Body of pancreas (tissue), 4 donors: ENCODE measurements at regions not wholly inside any gene's neighbourhood (a gene's known extent, or its start where the extent isn't known, plus 50 kb on each side); places are given as distances from the start of the nearest gene placed in this dataset.

Experiments
- ATAC-seq: fragments of 150-250 bp; one replicate; pipeline ENCODE4 v1.9.1; 2016
- DNase-seq, 4 donors: peaks; one replicate each; pipeline ENCODE4 v3.0.0-alpha.2; 2019
- H3K27ac ChIP-seq, 4 donors: fragments of 200-600 bp; sonication (generic); 1 replicate in 3 of 4; 2 replicates in 1 of 4; pipeline versions ENCODE4 v1.5.1 to v1.6.1; 2016 to 2019; ENCODE audit warnings: mild to moderate bottlenecking in 1 of 4, mixed read lengths in 1 of 4, moderate library complexity in 1 of 4
- H3K27me3 ChIP-seq, 2 donors: fragments of 200-600 bp; sonication (generic); one replicate each; pipeline ENCODE4 v1.6.0; 2016; ENCODE audit warnings: mild to moderate bottlenecking in 1 of 2
- H3K36me3 ChIP-seq, 2 donors: fragments of 200-600 bp; sonication (generic); replicated peaks in 1 of 2; 2 replicates each; pipeline ENCODE4 v1.5.1; 2016; ENCODE audit warnings: low read depth in 2 of 2; ENCODE audit not compliant: insufficient read depth in 1 of 2
- H3K4me1 ChIP-seq: fragments of 200-600 bp; sonication (generic); one replicate; pipeline ENCODE4 v1.6.0; 2016
- H3K4me3 ChIP-seq, 2 donors: fragments of 200-600 bp; sonication (generic); 1 replicate in 1 of 2; 2 replicates in 1 of 2; pipeline ENCODE4 v1.5.1; 2016 to 2019
- H3K9me3 ChIP-seq, 3 donors: fragments of 200-600 bp; sonication (generic); 1 replicate in 2 of 3; 2 replicates in 1 of 3; pipeline ENCODE4 v1.5.1; 2016
- POLR2A ChIP-seq, 3 donors: fragments of 450-650 bp; IDR thresholded peaks; one replicate each; pipeline ENCODE4 v1.6.1; 2016; ENCODE audit warnings: antibody characterized with exemption in 3 of 3, mild to moderate bottlenecking in 2 of 3
- WGBS, 2 donors: methylation state at CpG; one replicate each; pipeline ENCODE4 v1.1.5; 2017; 5-methylcytosine and 5-hydroxymethylcytosine counted together
- intact Hi-C: fragments of 100-400 bp; cut with DNase I; formaldehyde crosslinking; loops from one replicate; pipeline ENCODE4 v1.15.1; 2023
- TF ChIP-seq, protein P1 (sequence below), 7 experiments: fragments of 450-650 bp in 4 of 7; fragments of 200-600 bp in 3 of 7; sonication (generic) in 3 of 7; IDR thresholded peaks; one replicate each; pipeline ENCODE4 v1.5.1; 2016 to 2019; ENCODE audit warnings: antibody characterized with exemption in 7 of 7

DNA sequence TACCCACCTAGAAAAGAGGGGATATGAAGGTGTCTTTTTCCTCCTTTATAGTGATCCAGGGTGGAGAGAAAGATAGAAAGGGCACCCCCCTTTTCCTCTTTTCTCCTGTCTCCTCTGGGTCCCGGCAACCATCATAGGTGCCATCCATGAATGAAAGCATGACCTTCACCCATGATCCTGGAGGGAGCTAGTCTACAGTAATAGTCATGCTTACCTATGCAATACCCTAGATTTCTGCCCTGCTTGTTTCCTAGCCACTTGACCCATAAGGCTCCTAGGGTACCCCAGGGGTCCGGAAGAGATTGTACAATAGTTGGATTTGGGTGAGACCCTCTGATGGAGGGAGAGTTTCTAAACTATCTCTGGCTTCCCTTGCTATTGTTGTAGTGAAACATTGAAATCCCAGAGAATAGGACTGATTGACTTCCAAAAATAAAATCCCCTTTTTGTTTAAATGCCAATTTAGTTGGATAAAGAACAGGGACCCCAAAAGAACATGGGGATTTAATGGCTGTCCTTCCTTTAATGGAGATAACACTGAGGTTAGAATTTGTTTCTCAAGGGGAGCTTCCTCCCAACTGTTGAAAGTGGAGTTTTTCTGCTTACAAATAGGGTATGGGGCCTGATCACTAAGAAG is 366.8 kb upstream of the KHDRBS2 start:
- TF ChIP-seq, protein P1, sequence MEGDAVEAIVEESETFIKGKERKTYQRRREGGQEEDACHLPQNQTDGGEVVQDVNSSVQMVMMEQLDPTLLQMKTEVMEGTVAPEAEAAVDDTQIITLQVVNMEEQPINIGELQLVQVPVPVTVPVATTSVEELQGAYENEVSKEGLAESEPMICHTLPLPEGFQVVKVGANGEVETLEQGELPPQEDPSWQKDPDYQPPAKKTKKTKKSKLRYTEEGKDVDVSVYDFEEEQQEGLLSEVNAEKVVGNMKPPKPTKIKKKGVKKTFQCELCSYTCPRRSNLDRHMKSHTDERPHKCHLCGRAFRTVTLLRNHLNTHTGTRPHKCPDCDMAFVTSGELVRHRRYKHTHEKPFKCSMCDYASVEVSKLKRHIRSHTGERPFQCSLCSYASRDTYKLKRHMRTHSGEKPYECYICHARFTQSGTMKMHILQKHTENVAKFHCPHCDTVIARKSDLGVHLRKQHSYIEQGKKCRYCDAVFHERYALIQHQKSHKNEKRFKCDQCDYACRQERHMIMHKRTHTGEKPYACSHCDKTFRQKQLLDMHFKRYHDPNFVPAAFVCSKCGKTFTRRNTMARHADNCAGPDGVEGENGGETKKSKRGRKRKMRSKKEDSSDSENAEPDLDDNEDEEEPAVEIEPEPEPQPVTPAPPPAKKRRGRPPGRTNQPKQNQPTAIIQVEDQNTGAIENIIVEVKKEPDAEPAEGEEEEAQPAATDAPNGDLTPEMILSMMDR (IDR thresholded peaks at IDR 0.05): no peak
- no peak for TF ChIP-seq POLR2A (IDR thresholded peaks at IDR 0.05)
- intact Hi-C loops: no loop called here
- H3K9me3 ChIP-seq: peaks cover 0 to 22% (median 3%) of the 10 kb centered on the region in 3 donors

DNA sequence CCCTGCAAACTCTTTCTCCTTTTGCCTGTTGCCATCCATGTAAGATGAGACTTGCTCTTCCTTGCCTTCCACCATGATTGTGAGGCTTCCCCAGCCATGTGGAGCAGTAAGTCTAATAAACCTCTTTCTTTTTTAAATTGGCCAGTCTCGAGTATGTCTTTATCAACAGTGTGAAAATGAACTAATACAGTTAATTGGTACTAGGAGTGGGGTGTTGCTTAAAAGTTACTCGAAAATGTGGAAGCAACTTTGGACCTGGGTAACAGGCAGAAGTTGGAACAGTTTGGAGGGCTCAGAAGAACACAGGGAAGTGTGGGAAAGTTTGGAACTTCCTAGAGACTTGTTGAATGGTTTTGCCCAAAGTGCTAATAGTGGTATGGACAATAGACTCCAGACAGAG is 359.2 kb upstream of the KHDRBS2 start:
- no peak for DNase-seq
- TF ChIP-seq, protein P1 (IDR thresholded peaks at IDR 0.05): no peak
- no peak for TF ChIP-seq POLR2A (IDR thresholded peaks at IDR 0.05)
- no peak overlapping the region for H3K4me3 ChIP-seq

More for the DNA sequence above, 366.8 kb upstream of the KHDRBS2 start:
- WGBS, 2 donors: 62 to 71% methylated on average over 2 of the region's 2 CpGs
- no peaks in the 10 kb centered on the region for H3K27me3 ChIP-seq
- H3K27ac ChIP-seq: no peak overlapping the region
- DNase-seq (no peak), ATAC-seq (no peak)
- no peak overlapping the region for H3K4me3 ChIP-seq
- H3K36me3 ChIP-seq: no peaks in the 10 kb centered on the region
- H3K4me1 ChIP-seq: no peaks in the 10 kb centered on the region

DNA sequence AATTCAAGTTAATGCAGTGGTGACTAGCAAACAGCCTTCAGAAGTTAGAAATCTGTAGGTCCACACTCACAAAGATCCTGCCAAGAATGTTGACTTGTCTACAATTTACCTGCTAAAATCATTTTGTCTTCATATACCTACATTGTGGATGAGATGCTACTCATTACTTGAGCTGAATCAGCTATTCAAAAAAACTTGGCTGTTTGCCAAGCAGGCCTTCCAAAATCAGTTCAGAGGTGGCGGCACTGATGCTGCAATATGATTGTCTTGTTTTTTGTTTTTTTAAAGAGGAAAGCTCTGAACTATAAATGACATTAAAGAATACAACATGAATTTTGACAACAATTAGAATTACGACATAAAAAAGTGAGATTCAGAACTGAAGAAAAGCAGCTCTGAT is 354.7 kb upstream of the KHDRBS2 start:
- WGBS, 2 donors: 61 to 76% methylated on average over 2 of the region's 2 CpGs
- H3K36me3 ChIP-seq: no peaks in the 10 kb centered on the region
- intact Hi-C loops: no loop called here

More for the DNA sequence above, 359.2 kb upstream of the KHDRBS2 start:
- peaks cover 0 to 10% (median 0%) of the 10 kb centered on the region in 3 donors for H3K9me3 ChIP-seq
- intact Hi-C loops: no loop called here
- WGBS, 2 donors: 35 to 39% methylated on average over 2 of the region's 2 CpGs
- H3K36me3 ChIP-seq: no peaks in the 10 kb centered on the region
- no peak for ATAC-seq
- no peak overlapping the region for H3K27ac ChIP-seq
- H3K27me3 ChIP-seq: no peaks in the 10 kb centered on the region
- H3K4me1 ChIP-seq: no peaks in the 10 kb centered on the region

DNA sequence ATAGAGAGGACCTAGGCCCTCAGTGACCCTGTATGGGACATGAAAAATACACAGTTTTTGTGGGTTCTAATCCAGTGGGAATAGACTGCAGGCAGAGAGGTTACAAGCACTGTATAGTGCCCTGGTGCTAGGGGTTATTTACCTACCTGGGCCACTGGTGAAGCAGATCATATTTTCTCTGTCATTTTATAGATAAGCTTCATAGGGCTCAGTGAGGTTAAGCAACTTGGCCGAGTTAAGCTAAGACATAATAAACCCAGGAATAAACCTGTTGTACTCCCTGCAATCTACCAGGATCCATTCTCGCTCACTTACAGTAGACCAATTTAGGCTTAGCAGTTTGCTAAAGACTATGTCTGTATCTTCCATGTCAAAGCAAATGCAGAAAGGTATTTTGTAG is 340.6 kb upstream of the KHDRBS2 start:
- H3K27ac ChIP-seq: no peak overlapping the region
- 53 to 55% methylated on average over 2 of the region's 2 CpGs for WGBS, 2 donors
- H3K27me3 ChIP-seq: no peaks in the 10 kb centered on the region
- no peaks in the 10 kb centered on the region for H3K36me3 ChIP-seq
- H3K4me1 ChIP-seq: no peaks in the 10 kb centered on the region
- no peak for DNase-seq
- TF ChIP-seq, protein P1 (IDR thresholded peaks at IDR 0.05): no peak
- no peak for TF ChIP-seq POLR2A (IDR thresholded peaks at IDR 0.05)
- no peak overlapping the region for H3K4me3 ChIP-seq
- H3K9me3 ChIP-seq: no peaks in the 10 kb centered on the region
- no peak for ATAC-seq
- intact Hi-C loops: no loop called here

More for the DNA sequence above, 354.7 kb upstream of the KHDRBS2 start:
- H3K9me3 ChIP-seq: peaks cover 0 to 8% (median 0%) of the 10 kb centered on the region in 3 donors
- no peaks in the 10 kb centered on the region for H3K27me3 ChIP-seq
- no peak for TF ChIP-seq POLR2A (IDR thresholded peaks at IDR 0.05)
- TF ChIP-seq, protein P1 (IDR thresholded peaks at IDR 0.05): no peak
- H3K4me3 ChIP-seq: no peak overlapping the region
- no peak for DNase-seq
- no peak overlapping the region for H3K27ac ChIP-seq
- no peaks in the 10 kb centered on the region for H3K4me1 ChIP-seq
- ATAC-seq: no peak
